Right hindlimb (tissue), 1 donor: ENCODE measurements at regions not wholly inside any gene's neighbourhood (a gene's known extent, or its start where the extent isn't known, plus 50 kb on each side); places are given as distances from the start of the nearest gene placed in this dataset.

ENCODE experiments used
- DNase-seq: peaks from one replicate; pipeline ENCODE4 v3.0.0-alpha.2; 2018

GRCh38 chr16:73663720-73664119, 615.8 kb upstream of the ZFHX3 start:
- no peak for DNase-seq

- DNase-seq = no peak
Measured at GRCh38 chr16:73636196-73636595, 588.3 kb upstream of the ZFHX3 start.

- DNase-seq = no peak
Measured at GRCh38 chr16:73629011-73629410, 581.1 kb upstream of the ZFHX3 start.

- no peak for DNase-seq
Measured at GRCh38 chr16:73617738-73618137, 569.8 kb upstream of the ZFHX3 start.

- no peak for DNase-seq
Measured at GRCh38 chr16:73616770-73617169, 568.8 kb upstream of the ZFHX3 start.

GRCh38 chr16:73616166-73616753, 568.3 kb upstream of the ZFHX3 start:
- no peak for DNase-seq

- DNase-seq = no peak
Measured at GRCh38 chr16:73615071-73615940, 567.4 kb upstream of the ZFHX3 start.

- DNase-seq = no peak
Measured at GRCh38 chr16:73614131-73614530, 566.2 kb upstream of the ZFHX3 start.

- DNase-seq = no peak
Measured at GRCh38 chr16:73610605-73611156, 562.8 kb upstream of the ZFHX3 start.

GRCh38 chr16:73610160-73610559, 562.2 kb upstream of the ZFHX3 start:
- DNase-seq = no peak

GRCh38 chr16:73608911-73609310, 561.0 kb upstream of the ZFHX3 start:
- DNase-seq = no peak

- DNase-seq = no peak
Measured at GRCh38 chr16:73605309-73605708, 557.4 kb upstream of the ZFHX3 start.

- DNase-seq = no peak
Measured at GRCh38 chr16:73601911-73602310, 554.0 kb upstream of the ZFHX3 start.

GRCh38 chr16:73599870-73600269, 551.9 kb upstream of the ZFHX3 start:
- DNase-seq = no peak

- DNase-seq = no peak
Measured at GRCh38 chr16:73599351-73599750, 551.4 kb upstream of the ZFHX3 start.

- DNase-seq = no peak
Measured at GRCh38 chr16:73584157-73584556, 536.2 kb upstream of the ZFHX3 start.

- DNase-seq = no peak
Measured at GRCh38 chr16:73572135-73572828, 524.4 kb upstream of the ZFHX3 start.

- DNase-seq = no peak
Measured at GRCh38 chr16:73569266-73569980, 521.5 kb upstream of the ZFHX3 start.

- no peak for DNase-seq
Measured at GRCh38 chr16:73568769-73569168, 520.8 kb upstream of the ZFHX3 start.

- no peak for DNase-seq
Measured at GRCh38 chr16:73565925-73566324, 518.0 kb upstream of the ZFHX3 start.

- DNase-seq = no peak
Measured at GRCh38 chr16:73565263-73565662, 517.3 kb upstream of the ZFHX3 start.

- DNase-seq = no peak
Measured at GRCh38 chr16:73563709-73564108, 515.8 kb upstream of the ZFHX3 start.

GRCh38 chr16:73560497-73560896, 512.6 kb upstream of the ZFHX3 start:
- no peak for DNase-seq
